ENCODE measurements at regions not wholly inside any gene's neighbourhood (a gene's known extent, or its start where the extent isn't known, plus 50 kb on each side); places are given as distances from the start of the nearest gene placed in this dataset.

GRCh38 chr13:111917901-111918300 lies 149.0 kb upstream of the SOX1 start:
- no peak for DNase-seq (ENCODE audit: low read depth)
- H3K36me3 ChIP-seq (ENCODE audit: control insufficient read depth, insufficient read depth, low read length): no peaks in the 10 kb centered on the region

GRCh38 chr13:111919286-111919685 lies 147.7 kb upstream of the SOX1 start:
- H3K4me3 ChIP-seq (ENCODE audit: low read depth, low read length): no peak overlapping the region

More at GRCh38 chr13:111917901-111918300, 149.0 kb upstream of the SOX1 start:
- no peak for TF ChIP-seq CTCF (IDR thresholded peaks at IDR 0.05; ENCODE audit: insufficient read depth, low read depth, low read length)
- ChIA-PET POLR2A (no interaction called here), CTCF (no interaction called here)
- Histone ChIP-seq H3K4me3 (ENCODE audit: low read depth, low read length) (no peak overlapping the region), H3K27me3 (ENCODE audit: control insufficient read depth, insufficient read depth, low read length) (no peaks in the 10 kb centered on the region)

GRCh38 chr13:111919849-111920248 lies 147.1 kb upstream of the SOX1 start:
- DNase-seq (ENCODE audit: low read depth): no peak
- H3K4me3 ChIP-seq (ENCODE audit: low read depth, low read length): no peak overlapping the region
- H3K27me3 ChIP-seq (ENCODE audit: control insufficient read depth, insufficient read depth, low read length): no peaks in the 10 kb centered on the region
- ChIA-PET POLR2A (no interaction called here), CTCF (no interaction called here)
- no peak for TF ChIP-seq CTCF (IDR thresholded peaks at IDR 0.05; ENCODE audit: insufficient read depth, low read depth, low read length)
- no peaks in the 10 kb centered on the region for H3K36me3 ChIP-seq (ENCODE audit: control insufficient read depth, insufficient read depth, low read length)

More at GRCh38 chr13:111919286-111919685, 147.7 kb upstream of the SOX1 start:
- H3K27me3 ChIP-seq (ENCODE audit: control insufficient read depth, insufficient read depth, low read length): no peaks in the 10 kb centered on the region
- no peak for TF ChIP-seq CTCF (IDR thresholded peaks at IDR 0.05; ENCODE audit: insufficient read depth, low read depth, low read length)
- no peak for DNase-seq (ENCODE audit: low read depth)
- H3K36me3 ChIP-seq (ENCODE audit: control insufficient read depth, insufficient read depth, low read length): no peaks in the 10 kb centered on the region
- ChIA-PET CTCF (no interaction called here), POLR2A (no interaction called here)

GRCh38 chr13:111920306-111920931 lies 146.5 kb upstream of the SOX1 start:
- Histone ChIP-seq H3K27me3 (ENCODE audit: control insufficient read depth, insufficient read depth, low read length) (no peaks in the 10 kb centered on the region), H3K36me3 (ENCODE audit: control insufficient read depth, insufficient read depth, low read length) (no peaks in the 10 kb centered on the region), H3K4me3 (ENCODE audit: low read depth, low read length) (no peak overlapping the region)
- no peak for DNase-seq (ENCODE audit: low read depth)
- ChIA-PET CTCF (no interaction called here), POLR2A (no interaction called here)
- TF ChIP-seq CTCF (IDR thresholded peaks at IDR 0.05; ENCODE audit: insufficient read depth, low read depth, low read length): no peak

- no peak for DNase-seq (ENCODE audit: low read depth)
- POLR2A ChIA-PET: no interaction called here
These were observed 145.8 kb upstream of the SOX1 start for GRCh38 chr13:111920932-111921705.

More at GRCh38 chr13:111920932-111921705, 145.8 kb upstream of the SOX1 start:
- no peaks in the 10 kb centered on the region for H3K36me3 ChIP-seq (ENCODE audit: control insufficient read depth, insufficient read depth, low read length)
- H3K27me3 ChIP-seq (ENCODE audit: control insufficient read depth, insufficient read depth, low read length): no peaks in the 10 kb centered on the region
- H3K4me3 ChIP-seq (ENCODE audit: low read depth, low read length): no peak overlapping the region
- CTCF ChIA-PET: interaction anchor here (0.5 kb wide), 1 partner anchor 20 kb away, joined by 4 read pairs; no protein-coding TSS in a partner anchor
- TF ChIP-seq CTCF (IDR thresholded peaks at IDR 0.05; ENCODE audit: insufficient read depth, low read depth, low read length): no peak

All from BJ (cell line).